ENCODE measurements at regions not wholly inside any gene's neighbourhood (a gene's known extent, or its start where the extent isn't known, plus 50 kb on each side); places are given as distances from the start of the nearest gene placed in this dataset.

GRCh38 chr5:173771725-173772383 lies 116.3 kb upstream of the CPEB4 start:
- no peak for TF ChIP-seq CTCF (conservative IDR thresholded peaks at IDR 0.05; ENCODE audit: low read depth)
- no peak overlapping the region for H3K27ac ChIP-seq
- POLR2A ChIA-PET (ENCODE audit: low non-redundant PET): no interaction called here
- CTCF ChIA-PET: no interaction called here
- no peak for DNase-seq (ENCODE audit: low spot score)

GRCh38 chr5:173772384-173773059 lies 115.6 kb upstream of the CPEB4 start:
- no peak for DNase-seq (ENCODE audit: low spot score)
- H3K27ac ChIP-seq: no peak overlapping the region
- CTCF ChIA-PET: no interaction called here
- TF ChIP-seq CTCF (conservative IDR thresholded peaks at IDR 0.05; ENCODE audit: low read depth): no peak
- POLR2A ChIA-PET (ENCODE audit: low non-redundant PET): no interaction called here

GRCh38 chr5:173774271-173774761 lies 113.8 kb upstream of the CPEB4 start:
- DNase-seq (ENCODE audit: low spot score): no peak
- TF ChIP-seq CTCF (conservative IDR thresholded peaks at IDR 0.05; ENCODE audit: low read depth): no peak
- ChIA-PET CTCF (interaction anchor here (0.6 kb wide), 2 partner anchors 9 to 146 kb away, joined by 3 to 5 read pairs; no protein-coding TSS in a partner anchor), POLR2A (ENCODE audit: low non-redundant PET) (no interaction called here)
- no peak overlapping the region for H3K27ac ChIP-seq

GRCh38 chr5:173775261-173776197 lies 112.6 kb upstream of the CPEB4 start:
- ChIA-PET POLR2A (ENCODE audit: low non-redundant PET) (no interaction called here), CTCF (interaction anchor here (0.7 kb wide), 1 partner anchor 16 kb away, joined by 3 read pairs; no protein-coding TSS in a partner anchor)
- TF ChIP-seq CTCF (conservative IDR thresholded peaks at IDR 0.05; ENCODE audit: low read depth): no peak
- DNase-seq (ENCODE audit: low spot score): no peak
- no peak overlapping the region for H3K27ac ChIP-seq

- no peak overlapping the region for H3K27ac ChIP-seq
- DNase-seq (ENCODE audit: low spot score): no peak
- ChIA-PET CTCF (no interaction called here), POLR2A (ENCODE audit: low non-redundant PET) (no interaction called here)
- no peak for TF ChIP-seq CTCF (conservative IDR thresholded peaks at IDR 0.05; ENCODE audit: low read depth)
Measured at GRCh38 chr5:173777149-173777548, 111.0 kb upstream of the CPEB4 start.

- no peak for TF ChIP-seq CTCF (conservative IDR thresholded peaks at IDR 0.05; ENCODE audit: low read depth)
- ChIA-PET POLR2A (ENCODE audit: low non-redundant PET) (interaction anchor here (0.5 kb wide), 1 partner anchor 107 kb away, joined by 4 read pairs; no protein-coding TSS in a partner anchor), CTCF (interaction anchor here (0.6 kb wide), 1 partner anchor 15 kb away, joined by 3 read pairs; no protein-coding TSS in a partner anchor)
- no peak overlapping the region for H3K27ac ChIP-seq
- no peak for DNase-seq (ENCODE audit: low spot score)
Measured at GRCh38 chr5:173777674-173778073, 110.5 kb upstream of the CPEB4 start.
